Upper lobe of left lung (tissue), 4 donors: ENCODE measurements at regions not wholly inside any gene's neighbourhood (a gene's known extent, or its start where the extent isn't known, plus 50 kb on each side); places are given as distances from the start of the nearest gene placed in this dataset.

Source experiments
- CTCF ChIP-seq, 6 experiments: fragments of 450-650 bp in 4 of 6; fragments of 200-600 bp in 2 of 6; sonication (generic) in 2 of 6; IDR thresholded peaks; one replicate each; pipeline ENCODE4 v1.5.1; 2016 to 2019; ENCODE audit warnings: antibody characterized with exemption in 6 of 6
- POLR2A ChIP-seq, 4 donors: fragments of 450-650 bp; IDR thresholded peaks; one replicate each; pipeline ENCODE4 v1.5.1; 2016 to 2017; ENCODE audit warnings: antibody characterized with exemption in 4 of 4, mild to moderate bottlenecking in 2 of 4

GRCh38 chr19:22472180-22472637 is 50.1 kb upstream of the ZNF98 start:
- TF ChIP-seq CTCF (IDR thresholded peaks at IDR 0.05) (no peak), POLR2A (IDR thresholded peaks at IDR 0.05) (no peak)
